ENCODE measurements at regions not wholly inside any gene's neighbourhood (a gene's known extent, or its start where the extent isn't known, plus 50 kb on each side); places are given as distances from the start of the nearest gene placed in this dataset.

DNA sequence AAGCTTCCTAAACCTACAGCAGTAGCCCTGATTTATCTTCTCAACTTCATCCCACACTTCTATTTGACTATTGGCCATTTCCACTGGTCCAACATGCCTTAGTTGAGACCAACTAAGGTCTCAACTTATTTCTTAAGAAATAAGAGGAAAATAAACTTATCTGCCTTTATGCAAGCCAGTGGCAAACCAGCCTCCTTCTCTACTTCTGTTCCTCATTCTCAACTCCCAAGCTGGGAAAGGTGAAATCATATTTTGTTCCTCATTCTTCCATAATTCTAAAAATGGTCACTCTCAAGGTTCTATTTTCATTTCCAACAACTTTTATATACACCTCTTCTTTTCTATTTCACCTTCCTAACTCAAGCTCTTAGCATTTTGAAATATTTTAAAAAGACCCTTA is 149.6 kb upstream of the C9orf72 start (continued):
- TF ChIP-seq CHD7 (IDR thresholded peaks at IDR 0.05; ENCODE audit: insufficient replicate concordance, low read length), result no peak
- TF ChIP-seq MAX (IDR thresholded peaks at IDR 0.05), result no peak
- no peak for TF ChIP-seq SIRT6 (IDR thresholded peaks at IDR 0.05; ENCODE audit: low read length)
- TF ChIP-seq SP2 (IDR thresholded peaks at IDR 0.05; ENCODE audit: low read length), result no peak
- TF ChIP-seq CBX8 (IDR thresholded peaks at IDR 0.05; ENCODE audit: borderline replicate concordance, low read depth, low read length), result no peak
- TF ChIP-seq SIN3A (conservative IDR thresholded peaks at IDR 0.05 in 1 of 2, IDR thresholded peaks at IDR 0.05 in 1 of 2; ENCODE audit: low read depth in 1 of 2, low read length in 2 of 2), result no peak
- no peak for TF ChIP-seq NRF1 (IDR thresholded peaks at IDR 0.05; ENCODE audit: low read depth, low read length)
- TF ChIP-seq CTBP2 (IDR thresholded peaks at IDR 0.05; ENCODE audit: borderline replicate concordance, insufficient read depth, insufficient read length, low read length), result no peak
- no peak for TF ChIP-seq CBX5 (IDR thresholded peaks at IDR 0.05; ENCODE audit: low read depth, low read length)
- no peak for TF ChIP-seq RBBP5 (IDR thresholded peaks at IDR 0.05; ENCODE audit: borderline replicate concordance, low read depth, low read length)
- no peak for TF ChIP-seq YY1 (IDR thresholded peaks at IDR 0.05; ENCODE audit: low read depth, low read length)
- no peak for TF ChIP-seq SAP30 (IDR thresholded peaks at IDR 0.05; ENCODE audit: insufficient read depth, insufficient replicate concordance, low read length)
